A549 (cell line): ENCODE measurements at regions not wholly inside any gene's neighbourhood (a gene's known extent, or its start where the extent isn't known, plus 50 kb on each side); places are given as distances from the start of the nearest gene placed in this dataset.

Experiments used
- ATAC-seq, 2 experiments: fragments of 200-7000 bp in 1 of 2; fragments of >200 bp in 1 of 2; cut with Nextera tagmentation in 1 of 2; cut with Tn5 transposase in 1 of 2; 3 replicates each; pipeline versions ENCODE4 v1.8.0 to v1.9.1; 2018 to 2020; ENCODE audit warnings: mild to moderate bottlenecking in 1 of 2, moderate library complexity in 1 of 2
- CTCF ChIA-PET: fragments of 300-600 bp; sonication (Branson Sonifier 250); formaldehyde crosslinking; extraction: SDS; loops from one replicate; lab custom pipeline; 2021; ENCODE audit warnings: antibody characterized with exemption, inconsistent platforms; lab: Yijun Ruan, JAX
- POLR2A ChIA-PET: fragments of 350-600 bp; formaldehyde crosslinking; extraction: SDS; loops from one replicate; lab custom pipeline; 2021; ENCODE audit warnings: antibody characterized with exemption, inconsistent platforms; lab: Yijun Ruan, JAX
- DNase-seq, 2 experiments: peaks; one replicate each; pipeline versions ENCODE4 v3.0.0 to v3.0.0-alpha.2; 2011 to 2016; ENCODE audit warnings: low read depth in 1 of 2, low spot score in 1 of 2
- FAIRE-seq: peaks from 2 replicates; lab custom pipeline; 2011; peaks lifted over from hg19 to GRCh38; lab: Jason Lieb, UNC
- H3K27ac ChIP-seq, 2 experiments: fragments of >200 bp; sonication (Bioruptor Twin); formaldehyde crosslinking; 3 replicates each; pipeline ENCODE4 v1.5.1; 2016 to 2017
- H3K4me1 ChIP-seq: fragments of >200 bp; sonication (Bioruptor Twin); formaldehyde crosslinking; 3 replicates; pipeline ENCODE4 v1.6.1; 2016
- H3K4me2 ChIP-seq: fragments of >200 bp; sonication (Bioruptor Twin); formaldehyde crosslinking; 3 replicates; pipeline ENCODE4 v1.6.1; 2016
- H3K4me3 ChIP-seq: fragments of >200 bp; sonication (Bioruptor Twin); formaldehyde crosslinking; 3 replicates; pipeline ENCODE4 v1.5.1; 2016
- H3K9me3 ChIP-seq: fragments of >200 bp; sonication (Bioruptor Twin); formaldehyde crosslinking; 3 replicates; pipeline ENCODE4 v1.6.1; 2016
- HDAC2 ChIP-seq: fragments of 200-600 bp; sonication (generic); IDR thresholded peaks from 2 replicates; pipeline ENCODE4 v1.6.1; 2016
- HOXB13 ChIP-seq: fragments of 250-450 bp; sonication (Bioruptor Pico); IDR thresholded peaks from 2 replicates; pipeline ENCODE4 v1.5.0; 2020; ENCODE audit warnings: low read depth, mild to moderate bottlenecking, moderate library complexity
- JUN ChIP-seq, 2 experiments: fragments of >200 bp; sonication (Bioruptor Twin); formaldehyde crosslinking; IDR thresholded peaks; 2 replicates in 1 of 2; 3 replicates in 1 of 2; pipeline ENCODE4 v1.6.1; 2016 to 2017
- KDM5A ChIP-seq: fragments of 200-600 bp; sonication (generic); IDR thresholded peaks from 2 replicates; pipeline ENCODE4 v1.6.1; 2016; ENCODE audit warnings: antibody characterized with exemption, mild to moderate bottlenecking
- MAZ ChIP-seq: fragments of 150-350 bp; IDR thresholded peaks from 2 replicates; pipeline ENCODE4 v1.6.1; 2014; ENCODE audit warnings: antibody characterized with exemption, low read depth, low read length, borderline replicate concordance
- POLR2A ChIP-seq: IDR thresholded peaks from 2 replicates; pipeline ENCODE4 v1.6.1; 2012; ENCODE audit warnings: mild to moderate bottlenecking, low read length
- RARB ChIP-seq: fragments of 250-450 bp; sonication (Bioruptor Pico); IDR thresholded peaks from 2 replicates; pipeline ENCODE4 v1.8.0; 2021; ENCODE audit warnings: mild to moderate bottlenecking, moderate library complexity
- RFX5 ChIP-seq: fragments of 450-650 bp; IDR thresholded peaks from 2 replicates; pipeline ENCODE4 v1.7.1; 2014; ENCODE audit warnings: antibody characterized with exemption, mild to moderate bottlenecking, moderate library complexity
- RNF2 ChIP-seq: fragments of 200-600 bp; sonication (generic); IDR thresholded peaks from 2 replicates; pipeline ENCODE4 v1.6.1; 2016; ENCODE audit warnings: low read depth, mild to moderate bottlenecking, antibody characterized with exemption, moderate library complexity, borderline replicate concordance
- ZFP36 ChIP-seq: fragments of 450-650 bp; IDR thresholded peaks from 2 replicates; pipeline ENCODE4 v1.6.1; 2014; ENCODE audit warnings: borderline replicate concordance; ENCODE audit not compliant: partially characterized antibody
- ZNF302 ChIP-seq: fragments of 250-450 bp; sonication (Bioruptor Pico); IDR thresholded peaks from 2 replicates; pipeline ENCODE4 v1.9.0; 2021; ENCODE audit warnings: inconsistent platforms, mild to moderate bottlenecking, moderate library complexity
- WGBS: methylation state at CpG from one replicate; pipeline ENCODE4 v1.1.6; 2017; ENCODE audit errors: missing lambda C conversion rate; 5-methylcytosine and 5-hydroxymethylcytosine counted together
- TF ChIP-seq, protein P1 (sequence below): IDR thresholded peaks from 2 replicates; pipeline ENCODE4 v1.6.1; 2012
- TF ChIP-seq, protein P2 (sequence below): IDR thresholded peaks from 2 replicates; pipeline ENCODE4 v1.6.1; 2012; ENCODE audit warnings: low read depth, borderline replicate concordance
- TF ChIP-seq, protein P3 (sequence below): fragments of >200 bp; sonication (Bioruptor Twin); formaldehyde crosslinking; IDR thresholded peaks from 2 replicates; pipeline ENCODE4 v1.6.1; 2016
- TF ChIP-seq, protein P4 (sequence below): fragments of 250-450 bp; sonication (Bioruptor Pico); IDR thresholded peaks from 2 replicates; pipeline ENCODE4 v1.5.0; 2021; ENCODE audit warnings: mild to moderate bottlenecking, moderate library complexity, borderline replicate concordance
- TF ChIP-seq, protein P5 (sequence below): fragments of 200-600 bp; sonication (generic); IDR thresholded peaks from 2 replicates; pipeline ENCODE4 v1.6.1; 2016; ENCODE audit warnings: antibody characterized with exemption, mild to moderate bottlenecking, moderate library complexity
- TF ChIP-seq, protein P6 (sequence below): fragments of >200 bp; sonication (Bioruptor Twin); formaldehyde crosslinking; IDR thresholded peaks from 3 replicates; pipeline ENCODE4 v1.6.1; 2016
- TF ChIP-seq, protein P7 (sequence below): fragments of 450-650 bp; IDR thresholded peaks from 2 replicates; pipeline ENCODE4 v1.6.1; 2014; ENCODE audit warnings: antibody characterized with exemption

DNA sequence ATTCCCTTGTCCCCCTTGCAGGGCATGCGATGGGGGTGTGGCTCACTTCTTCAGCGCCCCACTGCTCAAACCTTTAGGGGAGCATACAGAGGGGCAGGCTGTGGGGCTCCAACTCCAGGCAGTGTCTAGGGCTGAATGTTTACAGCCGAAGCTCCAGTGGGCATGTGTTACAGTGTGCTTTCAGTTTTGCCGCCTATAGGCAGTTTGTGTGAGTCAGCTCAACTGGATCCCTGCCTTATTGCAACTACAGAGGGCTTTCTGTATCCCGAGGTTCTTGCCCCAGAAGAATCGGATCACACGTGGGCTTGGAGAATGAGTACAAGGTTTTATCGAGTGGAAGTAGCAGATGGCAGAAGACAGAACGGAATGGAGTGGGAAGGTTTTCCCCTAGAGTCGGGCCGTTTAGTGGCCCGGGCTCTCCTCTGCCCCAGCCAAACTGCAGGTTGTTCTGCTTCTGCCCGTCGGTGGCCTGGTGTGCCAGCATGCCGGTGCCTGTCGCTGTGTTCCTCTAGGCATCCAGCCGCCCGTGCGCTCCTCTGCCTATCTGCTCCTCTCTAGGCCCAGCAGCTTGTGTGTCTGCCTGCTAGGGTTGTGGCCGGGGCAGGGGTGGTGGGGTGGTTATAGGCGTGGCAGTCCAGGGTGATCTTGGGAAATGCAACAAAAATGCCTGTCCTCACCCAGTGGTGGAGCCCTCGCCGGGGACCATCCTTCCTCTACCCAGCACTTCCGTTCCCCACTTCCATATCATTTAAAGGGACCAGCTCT, 435.9 kb upstream of the SGCG start:
- peak overlapping the region; percentile 76 for H3K4me2 ChIP-seq
- ChIA-PET CTCF (no interaction called here), POLR2A (interaction anchor here (0.6 to 1.1 kb wide), 3 partner anchors 10 to 1141 kb away, joined by 4 read pairs; partner anchors contain the start of gene MICU2)
- whole genome bisulfite sequencing = 2% methylated on average over 13 of the region's 24 CpGs
- ATAC-seq = peak; percentile 99
- peak overlapping the region; percentile 76 to 87 for H3K27ac ChIP-seq
- no peaks in the 10 kb centered on the region for H3K4me1 ChIP-seq
- TF ChIP-seq, protein P1, sequence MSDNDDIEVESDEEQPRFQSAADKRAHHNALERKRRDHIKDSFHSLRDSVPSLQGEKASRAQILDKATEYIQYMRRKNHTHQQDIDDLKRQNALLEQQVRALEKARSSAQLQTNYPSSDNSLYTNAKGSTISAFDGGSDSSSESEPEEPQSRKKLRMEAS = peak; percentile 64; the same call in 1 of the 2 replicates
- TF ChIP-seq, protein P2, sequence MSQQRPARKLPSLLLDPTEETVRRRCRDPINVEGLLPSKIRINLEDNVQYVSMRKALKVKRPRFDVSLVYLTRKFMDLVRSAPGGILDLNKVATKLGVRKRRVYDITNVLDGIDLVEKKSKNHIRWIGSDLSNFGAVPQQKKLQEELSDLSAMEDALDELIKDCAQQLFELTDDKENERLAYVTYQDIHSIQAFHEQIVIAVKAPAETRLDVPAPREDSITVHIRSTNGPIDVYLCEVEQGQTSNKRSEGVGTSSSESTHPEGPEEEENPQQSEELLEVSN = peak; percentile 50; the same call in 1 of the 2 replicates
- TF ChIP-seq POLR2A = peak; percentile 61
- TF ChIP-seq, protein P3, sequence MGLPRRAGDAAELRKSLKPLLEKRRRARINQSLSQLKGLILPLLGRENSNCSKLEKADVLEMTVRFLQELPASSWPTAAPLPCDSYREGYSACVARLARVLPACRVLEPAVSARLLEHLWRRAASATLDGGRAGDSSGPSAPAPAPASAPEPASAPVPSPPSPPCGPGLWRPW = no peak
- DNase-seq = peak; percentile 21 to 74
- peak overlapping the region; percentile 52 for H3K4me3 ChIP-seq
- FAIRE-seq = no peak
- H3K9me3 ChIP-seq = no peaks in the 10 kb centered on the region

DNA sequence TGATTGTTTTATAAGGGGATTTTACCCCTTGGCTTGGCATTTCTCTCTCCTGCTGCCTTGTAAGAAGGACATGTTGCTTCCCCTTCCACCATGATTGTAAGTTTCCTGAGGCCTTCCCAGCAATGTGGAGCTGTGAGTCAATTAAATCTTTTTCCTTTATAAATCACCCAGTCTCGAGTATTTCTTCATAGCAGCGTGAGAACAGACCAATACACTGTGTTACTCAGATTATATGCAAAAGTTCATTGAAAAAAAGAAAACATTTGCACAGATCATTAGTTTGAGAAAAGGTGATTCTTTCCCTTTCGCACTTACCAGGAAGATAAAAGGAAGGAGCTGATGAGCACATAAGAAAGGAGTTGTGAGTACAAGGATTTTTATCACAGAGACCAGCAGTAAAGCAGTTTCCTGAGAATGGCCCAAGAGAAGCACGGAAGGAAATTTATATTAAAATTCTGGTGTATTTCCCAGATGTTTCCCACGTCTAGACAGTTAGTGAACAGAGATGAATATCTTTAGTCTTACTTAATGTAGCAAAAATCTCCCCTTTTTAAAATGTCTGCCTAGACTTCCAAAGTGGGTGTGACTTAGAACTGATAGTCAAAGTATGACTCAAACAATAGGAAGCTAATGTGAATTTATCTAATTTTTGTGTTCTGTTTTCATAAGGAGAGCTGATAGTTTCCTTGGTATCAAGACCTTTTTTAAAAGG, 431.8 kb upstream of the SGCG start:
- TF ChIP-seq, protein P2 = no peak
- TF ChIP-seq JUN (IDR thresholded peaks at IDR 0.05) (no peak), RNF2 (no peak), RARB (CRISPR knock-in tag) (no peak), HDAC2 (no peak), HOXB13 (CRISPR knock-in tag) (no peak), ZFP36 (no peak), MAZ (no peak), KDM5A (no peak), RFX5 (no peak), ZNF302 (CRISPR knock-in tag) (no peak)
- TF ChIP-seq, protein P4, sequence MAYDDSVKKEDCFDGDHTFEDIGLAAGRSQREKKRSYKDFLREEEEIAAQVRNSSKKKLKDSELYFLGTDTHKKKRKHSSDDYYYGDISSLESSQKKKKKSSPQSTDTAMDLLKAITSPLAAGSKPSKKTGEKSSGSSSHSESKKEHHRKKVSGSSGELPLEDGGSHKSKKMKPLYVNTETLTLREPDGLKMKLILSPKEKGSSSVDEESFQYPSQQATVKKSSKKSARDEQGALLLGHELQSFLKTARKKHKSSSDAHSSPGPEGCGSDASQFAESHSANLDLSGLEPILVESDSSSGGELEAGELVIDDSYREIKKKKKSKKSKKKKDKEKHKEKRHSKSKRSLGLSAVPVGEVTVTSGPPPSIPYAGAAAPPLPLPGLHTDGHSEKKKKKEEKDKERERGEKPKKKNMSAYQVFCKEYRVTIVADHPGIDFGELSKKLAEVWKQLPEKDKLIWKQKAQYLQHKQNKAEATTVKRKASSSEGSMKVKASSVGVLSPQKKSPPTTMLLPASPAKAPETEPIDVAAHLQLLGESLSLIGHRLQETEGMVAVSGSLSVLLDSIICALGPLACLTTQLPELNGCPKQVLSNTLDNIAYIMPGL = no peak
- TF ChIP-seq, protein P5, sequence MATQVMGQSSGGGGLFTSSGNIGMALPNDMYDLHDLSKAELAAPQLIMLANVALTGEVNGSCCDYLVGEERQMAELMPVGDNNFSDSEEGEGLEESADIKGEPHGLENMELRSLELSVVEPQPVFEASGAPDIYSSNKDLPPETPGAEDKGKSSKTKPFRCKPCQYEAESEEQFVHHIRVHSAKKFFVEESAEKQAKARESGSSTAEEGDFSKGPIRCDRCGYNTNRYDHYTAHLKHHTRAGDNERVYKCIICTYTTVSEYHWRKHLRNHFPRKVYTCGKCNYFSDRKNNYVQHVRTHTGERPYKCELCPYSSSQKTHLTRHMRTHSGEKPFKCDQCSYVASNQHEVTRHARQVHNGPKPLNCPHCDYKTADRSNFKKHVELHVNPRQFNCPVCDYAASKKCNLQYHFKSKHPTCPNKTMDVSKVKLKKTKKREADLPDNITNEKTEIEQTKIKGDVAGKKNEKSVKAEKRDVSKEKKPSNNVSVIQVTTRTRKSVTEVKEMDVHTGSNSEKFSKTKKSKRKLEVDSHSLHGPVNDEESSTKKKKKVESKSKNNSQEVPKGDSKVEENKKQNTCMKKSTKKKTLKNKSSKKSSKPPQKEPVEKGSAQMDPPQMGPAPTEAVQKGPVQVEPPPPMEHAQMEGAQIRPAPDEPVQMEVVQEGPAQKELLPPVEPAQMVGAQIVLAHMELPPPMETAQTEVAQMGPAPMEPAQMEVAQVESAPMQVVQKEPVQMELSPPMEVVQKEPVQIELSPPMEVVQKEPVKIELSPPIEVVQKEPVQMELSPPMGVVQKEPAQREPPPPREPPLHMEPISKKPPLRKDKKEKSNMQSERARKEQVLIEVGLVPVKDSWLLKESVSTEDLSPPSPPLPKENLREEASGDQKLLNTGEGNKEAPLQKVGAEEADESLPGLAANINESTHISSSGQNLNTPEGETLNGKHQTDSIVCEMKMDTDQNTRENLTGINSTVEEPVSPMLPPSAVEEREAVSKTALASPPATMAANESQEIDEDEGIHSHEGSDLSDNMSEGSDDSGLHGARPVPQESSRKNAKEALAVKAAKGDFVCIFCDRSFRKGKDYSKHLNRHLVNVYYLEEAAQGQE = no peak
- TF ChIP-seq, protein P6, sequence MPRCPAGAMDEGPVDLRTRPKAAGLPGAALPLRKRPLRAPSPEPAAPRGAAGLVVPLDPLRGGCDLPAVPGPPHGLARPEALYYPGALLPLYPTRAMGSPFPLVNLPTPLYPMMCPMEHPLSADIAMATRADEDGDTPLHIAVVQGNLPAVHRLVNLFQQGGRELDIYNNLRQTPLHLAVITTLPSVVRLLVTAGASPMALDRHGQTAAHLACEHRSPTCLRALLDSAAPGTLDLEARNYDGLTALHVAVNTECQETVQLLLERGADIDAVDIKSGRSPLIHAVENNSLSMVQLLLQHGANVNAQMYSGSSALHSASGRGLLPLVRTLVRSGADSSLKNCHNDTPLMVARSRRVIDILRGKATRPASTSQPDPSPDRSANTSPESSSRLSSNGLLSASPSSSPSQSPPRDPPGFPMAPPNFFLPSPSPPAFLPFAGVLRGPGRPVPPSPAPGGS = no peak
- TF ChIP-seq, protein P7, sequence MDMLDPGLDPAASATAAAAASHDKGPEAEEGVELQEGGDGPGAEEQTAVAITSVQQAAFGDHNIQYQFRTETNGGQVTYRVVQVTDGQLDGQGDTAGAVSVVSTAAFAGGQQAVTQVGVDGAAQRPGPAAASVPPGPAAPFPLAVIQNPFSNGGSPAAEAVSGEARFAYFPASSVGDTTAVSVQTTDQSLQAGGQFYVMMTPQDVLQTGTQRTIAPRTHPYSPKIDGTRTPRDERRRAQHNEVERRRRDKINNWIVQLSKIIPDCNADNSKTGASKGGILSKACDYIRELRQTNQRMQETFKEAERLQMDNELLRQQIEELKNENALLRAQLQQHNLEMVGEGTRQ = no peak
- no peak overlapping the region for H3K4me2 ChIP-seq
- FAIRE-seq (no peak), DNase-seq (no peak), ATAC-seq (no peak)
- 35% methylated on average over 5 of the region's 5 CpGs for WGBS
- H3K4me1 ChIP-seq = no peaks in the 10 kb centered on the region
- no peaks in the 10 kb centered on the region for H3K9me3 ChIP-seq
- H3K27ac ChIP-seq = no peak overlapping the region
- ChIA-PET POLR2A (no interaction called here), CTCF (interaction anchor here (0.9 to 1.1 kb wide), 3 partner anchors 9 to 1111 kb away, joined by 3 read pairs; no protein-coding TSS in a partner anchor)
- H3K4me3 ChIP-seq = no peak overlapping the region
